Neural progenitor cell (in vitro differentiated cells): ENCODE measurements at regions not wholly inside any gene's neighbourhood (a gene's known extent, or its start where the extent isn't known, plus 50 kb on each side); places are given as distances from the start of the nearest gene placed in this dataset.

Experiments
- DNase-seq: peaks from one replicate; pipeline ENCODE4 v3.0.0-alpha.2; 2016; ENCODE audit warnings: low spot score
- H2AFZ ChIP-seq: fragments of 200-600 bp; sonication (generic); replicated peaks from 2 replicates; pipeline ENCODE4 v1.6.1; 2016; ENCODE audit warnings: antibody characterized with exemption
- H3F3A ChIP-seq: fragments of 200-600 bp; sonication (generic); 2 replicates; pipeline ENCODE4 v1.6.1; 2016; ENCODE audit warnings: antibody characterized with exemption, low read depth
- H3K27ac ChIP-seq: fragments of 200-600 bp; sonication (generic); 2 replicates; pipeline ENCODE4 v1.5.1; 2016; ENCODE audit warnings: mild to moderate bottlenecking
- H3K27me3 ChIP-seq: fragments of 200-600 bp; sonication (generic); 2 replicates; pipeline ENCODE4 v1.6.1; 2016; ENCODE audit warnings: mild to moderate bottlenecking, moderate library complexity
- H3K36me3 ChIP-seq: fragments of 200-600 bp; sonication (generic); 2 replicates; pipeline ENCODE4 v1.5.1; 2016
- H3K4me1 ChIP-seq: fragments of 200-600 bp; sonication (generic); 2 replicates; pipeline ENCODE4 v1.6.1; 2016; ENCODE audit warnings: mixed run types
- H3K4me2 ChIP-seq: fragments of 200-600 bp; sonication (generic); 2 replicates; pipeline ENCODE4 v1.6.1; 2016
- H3K4me3 ChIP-seq: fragments of 200-600 bp; sonication (generic); 2 replicates; pipeline ENCODE4 v1.5.1; 2016
- H3K79me2 ChIP-seq: fragments of 200-600 bp; sonication (generic); 2 replicates; pipeline ENCODE4 v1.6.1; 2016; ENCODE audit warnings: low read depth
- H3K9ac ChIP-seq: fragments of 200-600 bp; sonication (generic); 2 replicates; pipeline ENCODE4 v1.6.1; 2016
- H3K9me3 ChIP-seq: fragments of 200-600 bp; sonication (generic); 2 replicates; pipeline ENCODE4 v1.5.1; 2016; ENCODE audit warnings: low read depth
- H4K20me1 ChIP-seq: fragments of 200-600 bp; sonication (generic); 2 replicates; pipeline ENCODE4 v1.6.1; 2016; ENCODE audit warnings: low read depth
- H3K27ac Mint-ChIP-seq: 3 replicates; pipeline ENCODE4 v1.8.0; 2021; ENCODE audit warnings: mixed read lengths
- H3K27me3 Mint-ChIP-seq: 2 replicates; pipeline ENCODE4 v1.8.0; 2022; ENCODE audit warnings: low read depth, mild to moderate bottlenecking, inconsistent platforms, moderate library complexity, mixed read lengths; ENCODE audit not compliant: insufficient read depth
- H3K36me3 Mint-ChIP-seq: 3 replicates; pipeline ENCODE4 v1.8.0; 2021; ENCODE audit warnings: mixed read lengths
- H3K4me1 Mint-ChIP-seq: 3 replicates; pipeline ENCODE4 v1.8.0; 2021; ENCODE audit warnings: mixed read lengths
- H3K4me3 Mint-ChIP-seq: 3 replicates; pipeline ENCODE4 v1.8.0; 2021; ENCODE audit warnings: mild to moderate bottlenecking, moderate library complexity, mixed read lengths
- H3K9me3 Mint-ChIP-seq: 3 replicates; pipeline ENCODE4 v1.8.0; 2020; ENCODE audit warnings: mixed read lengths
- CTCF ChIP-seq: fragments of 200-600 bp; sonication (generic); IDR thresholded peaks from 2 replicates; pipeline ENCODE4 v1.5.1; 2017; ENCODE audit warnings: antibody characterized with exemption, mild to moderate bottlenecking
- EZH2 ChIP-seq: fragments of 200-600 bp; sonication (generic); IDR thresholded peaks from 2 replicates; pipeline ENCODE4 v1.6.1; 2017; ENCODE audit warnings: antibody characterized with exemption, mild to moderate bottlenecking, moderate library complexity
- EZH2phosphoT487 ChIP-seq: fragments of 200-600 bp; sonication (generic); IDR thresholded peaks from 2 replicates; pipeline ENCODE4 v1.6.1; 2017; ENCODE audit warnings: antibody characterized with exemption

DNA sequence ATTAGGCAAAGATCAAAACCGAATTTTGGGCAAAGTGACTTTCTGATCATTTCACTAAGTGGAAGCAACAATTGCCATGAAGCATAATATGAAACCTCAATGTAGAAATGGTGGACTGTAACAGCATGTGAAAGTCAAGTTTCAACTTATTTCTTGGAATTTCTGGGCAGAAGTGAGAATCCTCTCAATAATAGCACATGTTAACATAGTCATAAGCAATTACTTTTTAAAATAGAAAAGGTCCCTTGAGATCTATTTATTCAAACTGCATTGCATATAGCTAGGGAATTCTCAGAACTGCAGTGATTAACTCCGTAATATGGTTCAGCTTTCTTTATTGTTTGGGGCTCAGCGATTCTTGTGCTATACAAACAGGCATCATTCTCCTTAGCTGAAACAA, 136.7 kb upstream of the ATP2B1 start:
- Histone ChIP-seq H3K36me3 (no peaks in the 10 kb centered on the region), H3K79me2 (no peaks in the 10 kb centered on the region), H4K20me1 (no peaks in the 10 kb centered on the region), H3K4me1 (peaks cover 5% of the 10 kb centered on the region), H3K4me2 (no peak overlapping the region), H3K9me3 (no peaks in the 10 kb centered on the region), H3K27me3 (no peaks in the 10 kb centered on the region), H3K4me3 (no peak overlapping the region), H3K27ac (no peak overlapping the region), H2AFZ (no peak overlapping the region), H3K9ac (no peak overlapping the region), H3F3A (no peaks in the 10 kb centered on the region)
- peaks cover 3% of the 10 kb centered on the region for H3K27me3 Mint-ChIP-seq
- no peak overlapping the region for H3K27ac Mint-ChIP-seq
- no peaks in the 10 kb centered on the region for H3K4me1 Mint-ChIP-seq
- DNase-seq, result no peak
- no peaks in the 10 kb centered on the region for H3K9me3 Mint-ChIP-seq
- TF ChIP-seq CTCF, result no peak
- no peak for TF ChIP-seq EZH2phosphoT487
- TF ChIP-seq EZH2, result no peak
- no peaks in the 10 kb centered on the region for H3K36me3 Mint-ChIP-seq
- no peak overlapping the region for H3K4me3 Mint-ChIP-seq

DNA sequence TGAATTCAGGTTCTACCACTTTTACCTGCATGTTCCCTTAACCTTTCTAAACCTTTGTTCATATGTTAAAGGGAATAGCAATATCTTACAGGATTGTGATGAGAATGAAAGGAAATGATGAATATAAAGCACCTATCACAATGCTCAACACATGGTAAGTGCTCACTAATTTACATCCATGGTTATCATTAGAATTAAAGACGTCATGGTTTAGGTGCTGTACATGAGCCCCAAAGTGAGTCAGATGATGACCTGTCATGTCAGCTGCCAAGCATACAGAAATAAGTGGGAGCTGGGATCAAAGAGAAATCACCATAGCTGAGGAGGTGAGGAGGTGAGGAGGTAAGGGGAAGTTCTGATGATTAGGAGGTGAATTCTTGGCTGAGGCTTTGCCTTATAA, 135.9 kb upstream of the ATP2B1 start:
- H3K4me3 Mint-ChIP-seq, result no peak overlapping the region
- H3K4me3 ChIP-seq, result no peak overlapping the region
- no peaks in the 10 kb centered on the region for H3K4me1 Mint-ChIP-seq
- no peak for TF ChIP-seq EZH2phosphoT487
- TF ChIP-seq EZH2, result no peak
- no peak for TF ChIP-seq CTCF
- no peaks in the 10 kb centered on the region for H3K27me3 ChIP-seq
- H3K27ac ChIP-seq, result no peak overlapping the region
- no peaks in the 10 kb centered on the region for H3K9me3 Mint-ChIP-seq
- no peaks in the 10 kb centered on the region for H4K20me1 ChIP-seq
- H3K79me2 ChIP-seq, result no peaks in the 10 kb centered on the region
- no peaks in the 10 kb centered on the region for H3K9me3 ChIP-seq
- H2AFZ ChIP-seq, result no peak overlapping the region
- no peaks in the 10 kb centered on the region for H3K36me3 Mint-ChIP-seq
- H3K36me3 ChIP-seq, result no peaks in the 10 kb centered on the region
- H3K4me2 ChIP-seq, result no peak overlapping the region
- H3F3A ChIP-seq, result no peaks in the 10 kb centered on the region
- no peak overlapping the region for H3K9ac ChIP-seq
- H3K27me3 Mint-ChIP-seq, result peaks cover 3% of the 10 kb centered on the region
- no peak for DNase-seq
- no peak overlapping the region for H3K27ac Mint-ChIP-seq
- H3K4me1 ChIP-seq, result peaks cover 4% of the 10 kb centered on the region

DNA sequence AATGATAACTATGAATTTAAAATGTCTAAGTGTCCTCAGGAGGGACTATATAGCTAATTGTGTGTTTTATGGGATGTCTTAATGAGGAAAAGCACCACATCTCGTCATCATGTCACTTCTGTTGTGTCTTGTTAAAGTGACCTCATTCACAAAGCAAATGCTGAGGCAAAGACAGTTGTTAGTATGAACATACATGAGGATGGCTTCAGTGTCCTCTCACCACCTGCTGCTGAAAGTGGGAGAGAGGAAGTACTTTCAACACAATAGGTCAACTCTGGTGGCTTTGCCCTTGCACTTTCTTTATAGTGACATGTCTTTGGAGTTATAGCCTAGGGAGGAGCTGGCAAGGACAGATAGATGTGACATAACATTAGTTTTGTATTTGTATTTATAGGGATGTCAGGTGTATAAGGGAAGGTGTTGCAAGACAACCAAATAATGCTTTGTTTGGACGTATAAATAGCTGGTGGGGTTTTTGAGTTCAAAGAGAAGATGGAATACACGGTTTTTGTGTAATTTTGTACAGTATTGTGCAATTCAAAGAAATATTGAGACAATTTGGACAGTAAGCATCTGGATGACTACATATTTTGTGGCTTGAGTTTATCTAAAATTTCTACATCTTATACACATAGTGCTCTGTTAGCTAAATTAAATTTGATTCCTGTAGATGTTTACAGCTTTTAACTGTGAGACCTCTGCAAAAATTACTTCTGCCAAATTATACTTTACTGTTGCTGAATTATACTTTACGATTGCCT, 131.7 kb upstream of the ATP2B1 start:
- no peak overlapping the region for H3K4me2 ChIP-seq
- H3K27me3 ChIP-seq, result no peaks in the 10 kb centered on the region
- no peak overlapping the region for H2AFZ ChIP-seq
- no peaks in the 10 kb centered on the region for H3K27me3 Mint-ChIP-seq
- no peaks in the 10 kb centered on the region for H4K20me1 ChIP-seq
- no peaks in the 10 kb centered on the region for H3K36me3 ChIP-seq
- no peaks in the 10 kb centered on the region for H3F3A ChIP-seq
- no peaks in the 10 kb centered on the region for H3K9me3 Mint-ChIP-seq
- H3K9ac ChIP-seq, result no peak overlapping the region
- no peaks in the 10 kb centered on the region for H3K79me2 ChIP-seq
- no peaks in the 10 kb centered on the region for H3K4me1 ChIP-seq
- H3K4me3 Mint-ChIP-seq, result no peak overlapping the region
- H3K9me3 ChIP-seq, result no peaks in the 10 kb centered on the region
- no peak for DNase-seq
- TF ChIP-seq EZH2, result no peak
- TF ChIP-seq CTCF, result no peak
- TF ChIP-seq EZH2phosphoT487, result no peak
- peaks cover 5% of the 10 kb centered on the region for H3K4me1 Mint-ChIP-seq
- no peak overlapping the region for H3K4me3 ChIP-seq
- no peaks in the 10 kb centered on the region for H3K36me3 Mint-ChIP-seq
- no peak overlapping the region for H3K27ac Mint-ChIP-seq
- no peak overlapping the region for H3K27ac ChIP-seq
